ENCODE measurements at regions not wholly inside any gene's neighbourhood (a gene's known extent, or its start where the extent isn't known, plus 50 kb on each side); places are given as distances from the start of the nearest gene placed in this dataset.

DNA sequence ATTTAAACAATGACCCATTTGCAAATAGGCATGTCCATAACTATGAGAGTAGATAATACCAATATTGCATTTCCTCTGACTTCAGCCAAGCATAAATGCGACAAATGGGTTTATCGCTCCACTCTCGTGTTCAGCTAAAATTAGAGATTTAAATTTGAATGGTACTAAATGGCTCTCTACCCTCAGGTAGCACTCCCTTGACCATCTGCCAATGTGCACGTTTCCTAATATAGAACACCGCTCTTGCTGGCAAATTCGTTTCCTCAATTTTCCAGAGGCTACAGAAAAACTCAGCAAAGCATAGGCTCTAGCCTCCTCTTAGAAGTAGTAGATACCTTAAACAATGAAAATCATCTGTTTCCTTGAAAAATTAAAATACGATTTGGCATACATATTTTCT lies 251.6 kb downstream of the ADGRA3 start:
- no peak for TF ChIP-seq CTCF (IDR thresholded peaks at IDR 0.05; ENCODE audit: insufficient read depth, low read length, poor library complexity, severe bottlenecking)
- Histone ChIP-seq H3K4me3 (ENCODE audit: low read depth, low read length) (no peak overlapping the region), H3K36me3 (ENCODE audit: control insufficient read depth, insufficient read depth, low read length) (no peaks in the 10 kb centered on the region), H3K27me3 (ENCODE audit: control insufficient read depth, insufficient read depth, low read length) (no peaks in the 10 kb centered on the region)
- no peak for DNase-seq (ENCODE audit: low read depth)

GRCh38 chr4:22253431-22253830 lies 262.4 kb downstream of the ADGRA3 start:
- no peak for TF ChIP-seq CTCF (IDR thresholded peaks at IDR 0.05; ENCODE audit: insufficient read depth, low read length, poor library complexity, severe bottlenecking)
- no peak for DNase-seq (ENCODE audit: low read depth)
- H3K4me3 ChIP-seq (ENCODE audit: low read depth, low read length): no peak overlapping the region
- no peaks in the 10 kb centered on the region for H3K27me3 ChIP-seq (ENCODE audit: control insufficient read depth, insufficient read depth, low read length)
- no peaks in the 10 kb centered on the region for H3K36me3 ChIP-seq (ENCODE audit: control insufficient read depth, insufficient read depth, low read length)

GRCh38 chr4:22246847-22247246 lies 269.0 kb downstream of the ADGRA3 start:
- TF ChIP-seq CTCF (IDR thresholded peaks at IDR 0.05; ENCODE audit: insufficient read depth, low read length, poor library complexity, severe bottlenecking): no peak
- Histone ChIP-seq H3K36me3 (ENCODE audit: control insufficient read depth, insufficient read depth, low read length) (no peaks in the 10 kb centered on the region), H3K4me3 (ENCODE audit: low read depth, low read length) (no peak overlapping the region), H3K27me3 (ENCODE audit: control insufficient read depth, insufficient read depth, low read length) (no peaks in the 10 kb centered on the region)
- no peak for DNase-seq (ENCODE audit: low read depth)

GRCh38 chr4:22245294-22245693 lies 270.6 kb downstream of the ADGRA3 start:
- no peak for DNase-seq (ENCODE audit: low read depth)
- no peaks in the 10 kb centered on the region for H3K27me3 ChIP-seq (ENCODE audit: control insufficient read depth, insufficient read depth, low read length)
- H3K36me3 ChIP-seq (ENCODE audit: control insufficient read depth, insufficient read depth, low read length): no peaks in the 10 kb centered on the region
- TF ChIP-seq CTCF (IDR thresholded peaks at IDR 0.05; ENCODE audit: insufficient read depth, low read length, poor library complexity, severe bottlenecking): no peak
- H3K4me3 ChIP-seq (ENCODE audit: low read depth, low read length): no peak overlapping the region

DNA sequence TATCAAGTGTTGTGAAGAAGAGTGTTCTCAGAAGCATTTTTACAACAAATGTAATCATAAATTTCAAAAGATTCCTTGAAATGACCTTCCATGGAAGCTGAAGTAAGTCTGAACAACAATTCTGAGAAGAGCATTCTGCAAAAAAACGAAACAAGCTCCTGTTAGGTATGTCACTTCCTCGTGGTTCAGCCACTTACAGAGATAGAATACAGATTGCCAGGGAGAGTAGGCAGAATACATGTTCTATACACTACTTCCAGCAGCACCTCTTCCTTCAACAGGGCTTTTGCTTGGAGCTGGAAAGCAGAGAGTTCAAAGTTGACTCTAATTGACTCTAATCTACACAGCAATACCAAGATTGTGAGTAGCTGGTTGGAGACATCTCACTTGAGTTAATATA lies 274.5 kb downstream of the ADGRA3 start:
- H3K27me3 ChIP-seq (ENCODE audit: control insufficient read depth, insufficient read depth, low read length): no peaks in the 10 kb centered on the region
- TF ChIP-seq CTCF (IDR thresholded peaks at IDR 0.05; ENCODE audit: insufficient read depth, low read length, poor library complexity, severe bottlenecking): no peak
- no peaks in the 10 kb centered on the region for H3K36me3 ChIP-seq (ENCODE audit: control insufficient read depth, insufficient read depth, low read length)
- no peak for DNase-seq (ENCODE audit: low read depth)
- no peak overlapping the region for H3K4me3 ChIP-seq (ENCODE audit: low read depth, low read length)

DNA sequence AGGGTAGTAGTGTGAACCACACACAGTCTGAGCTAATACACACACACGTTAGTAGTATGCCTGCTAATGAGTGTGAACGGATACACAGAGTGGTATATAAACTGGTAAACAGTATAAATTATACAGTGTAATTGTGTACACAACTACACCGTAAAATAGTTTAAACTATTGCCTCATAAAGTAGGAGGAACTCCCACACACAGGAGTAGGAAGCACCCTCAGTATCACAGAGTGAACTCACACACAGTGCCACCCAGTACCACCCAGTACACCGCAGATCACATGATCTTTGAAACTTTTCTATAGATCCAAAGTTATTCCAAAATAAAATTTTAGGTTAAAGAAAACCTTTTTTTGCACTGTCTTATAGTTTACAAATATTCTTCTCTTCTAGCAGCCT lies 275.1 kb downstream of the ADGRA3 start:
- H3K27me3 ChIP-seq (ENCODE audit: control insufficient read depth, insufficient read depth, low read length): no peaks in the 10 kb centered on the region
- H3K36me3 ChIP-seq (ENCODE audit: control insufficient read depth, insufficient read depth, low read length): no peaks in the 10 kb centered on the region
- TF ChIP-seq CTCF (IDR thresholded peaks at IDR 0.05; ENCODE audit: insufficient read depth, low read length, poor library complexity, severe bottlenecking): no peak
- H3K4me3 ChIP-seq (ENCODE audit: low read depth, low read length): no peak overlapping the region
- DNase-seq (ENCODE audit: low read depth): no peak
